ENCODE measurements at regions not wholly inside any gene's neighbourhood (a gene's known extent, or its start where the extent isn't known, plus 50 kb on each side); places are given as distances from the start of the nearest gene placed in this dataset.

DNA sequence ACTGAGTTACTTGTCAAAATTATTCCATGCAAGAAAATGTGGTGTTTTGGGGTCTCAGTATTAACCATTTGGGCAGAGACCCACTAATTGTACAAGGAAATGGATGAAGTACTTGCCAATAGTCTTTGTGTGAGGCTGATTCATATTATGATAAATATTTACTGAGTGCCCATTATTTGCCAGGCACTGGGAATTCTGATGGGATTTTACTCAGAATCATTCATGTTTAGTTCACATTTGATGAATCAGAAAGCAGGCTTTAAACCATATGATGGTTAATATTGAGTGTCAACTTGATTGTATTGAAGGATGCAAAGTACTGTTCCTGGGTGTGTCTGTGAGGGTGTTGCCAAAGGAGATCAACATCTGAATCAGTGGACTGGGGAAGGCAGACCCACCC, 66.2 kb upstream of the SOX21 start:
- intact Hi-C loops (cut with micrococcal nuclease) = no loop called here
- Mint-ChIP-seq H3K36me3 (ENCODE audit: low read depth) (no peaks in the 10 kb centered on the region), H3K27ac (no peak overlapping the region), H3K9me3 (peaks cover 5% of the 10 kb centered on the region), H3K4me3 (no peak overlapping the region), H3K4me1 (no peaks in the 10 kb centered on the region), H3K27me3 (no peaks in the 10 kb centered on the region)
- ChIA-PET CTCF (no interaction called here), POLR2A (no interaction called here)
- DNase-seq (no peak), ATAC-seq (ENCODE audit: low read depth) (no peak)
- TF ChIP-seq, protein P1, sequence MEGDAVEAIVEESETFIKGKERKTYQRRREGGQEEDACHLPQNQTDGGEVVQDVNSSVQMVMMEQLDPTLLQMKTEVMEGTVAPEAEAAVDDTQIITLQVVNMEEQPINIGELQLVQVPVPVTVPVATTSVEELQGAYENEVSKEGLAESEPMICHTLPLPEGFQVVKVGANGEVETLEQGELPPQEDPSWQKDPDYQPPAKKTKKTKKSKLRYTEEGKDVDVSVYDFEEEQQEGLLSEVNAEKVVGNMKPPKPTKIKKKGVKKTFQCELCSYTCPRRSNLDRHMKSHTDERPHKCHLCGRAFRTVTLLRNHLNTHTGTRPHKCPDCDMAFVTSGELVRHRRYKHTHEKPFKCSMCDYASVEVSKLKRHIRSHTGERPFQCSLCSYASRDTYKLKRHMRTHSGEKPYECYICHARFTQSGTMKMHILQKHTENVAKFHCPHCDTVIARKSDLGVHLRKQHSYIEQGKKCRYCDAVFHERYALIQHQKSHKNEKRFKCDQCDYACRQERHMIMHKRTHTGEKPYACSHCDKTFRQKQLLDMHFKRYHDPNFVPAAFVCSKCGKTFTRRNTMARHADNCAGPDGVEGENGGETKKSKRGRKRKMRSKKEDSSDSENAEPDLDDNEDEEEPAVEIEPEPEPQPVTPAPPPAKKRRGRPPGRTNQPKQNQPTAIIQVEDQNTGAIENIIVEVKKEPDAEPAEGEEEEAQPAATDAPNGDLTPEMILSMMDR (IDR thresholded peaks at IDR 0.05) = no peak

DNA sequence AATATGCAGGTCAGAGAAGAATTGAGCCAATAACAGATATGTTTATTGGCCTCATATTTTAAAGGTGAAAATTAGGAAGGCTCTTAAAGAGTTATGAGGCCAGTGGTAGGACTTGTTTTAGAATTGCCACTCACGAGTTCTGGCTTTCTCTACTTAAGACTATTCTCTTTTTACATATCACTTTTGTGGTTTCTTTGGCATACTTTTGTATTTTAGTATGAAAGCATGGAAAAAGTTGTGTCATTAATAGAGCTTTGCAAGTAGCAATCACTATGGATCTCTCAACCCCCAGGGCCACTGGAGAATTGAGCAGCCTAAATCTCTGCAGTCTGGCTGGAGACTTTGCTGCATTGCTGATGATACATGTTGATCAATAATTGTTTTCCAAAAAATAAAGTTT, 64.6 kb upstream of the SOX21 start:
- no peak for DNase-seq
- no peak for ATAC-seq (ENCODE audit: low read depth)
- Mint-ChIP-seq H3K27me3 (no peaks in the 10 kb centered on the region), H3K4me3 (no peak overlapping the region), H3K27ac (no peak overlapping the region), H3K36me3 (ENCODE audit: low read depth) (no peaks in the 10 kb centered on the region), H3K4me1 (no peaks in the 10 kb centered on the region), H3K9me3 (no peaks in the 10 kb centered on the region)
- intact Hi-C loops (cut with micrococcal nuclease) = no loop called here
- ChIA-PET POLR2A (no interaction called here), CTCF (no interaction called here)
- TF ChIP-seq, protein P1 (IDR thresholded peaks at IDR 0.05) = no peak

DNA sequence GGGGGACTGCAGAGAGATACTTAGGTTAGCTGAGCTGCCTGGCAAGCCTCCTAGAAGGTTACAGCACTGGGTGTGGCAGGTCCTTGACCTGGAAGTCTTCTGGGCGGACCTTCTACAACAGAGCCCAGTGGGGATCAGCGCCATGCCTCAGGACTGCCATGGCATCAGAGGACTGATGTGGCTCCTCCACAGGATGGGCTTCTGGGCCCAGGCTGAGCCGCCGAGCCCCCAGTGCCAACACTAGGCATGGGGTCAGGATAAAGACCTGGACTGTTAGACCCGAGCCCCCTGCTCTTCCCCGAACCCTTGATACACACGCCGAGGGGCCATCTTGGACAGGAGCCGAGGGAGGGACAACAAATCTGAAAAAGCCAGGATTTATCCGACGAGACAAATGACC, 64.0 kb upstream of the SOX21 start:
- ChIA-PET POLR2A (no interaction called here), CTCF (no interaction called here)
- no peak overlapping the region for H3K27ac Mint-ChIP-seq
- H3K4me3 Mint-ChIP-seq = no peak overlapping the region
- DNase-seq = no peak
- intact Hi-C loops (cut with micrococcal nuclease) = no loop called here
- no peaks in the 10 kb centered on the region for H3K27me3 Mint-ChIP-seq
- no peaks in the 10 kb centered on the region for H3K4me1 Mint-ChIP-seq
- H3K9me3 Mint-ChIP-seq = no peaks in the 10 kb centered on the region
- no peaks in the 10 kb centered on the region for H3K36me3 Mint-ChIP-seq (ENCODE audit: low read depth)
- TF ChIP-seq, protein P1 (IDR thresholded peaks at IDR 0.05) = no peak
- no peak for ATAC-seq (ENCODE audit: low read depth)

DNA sequence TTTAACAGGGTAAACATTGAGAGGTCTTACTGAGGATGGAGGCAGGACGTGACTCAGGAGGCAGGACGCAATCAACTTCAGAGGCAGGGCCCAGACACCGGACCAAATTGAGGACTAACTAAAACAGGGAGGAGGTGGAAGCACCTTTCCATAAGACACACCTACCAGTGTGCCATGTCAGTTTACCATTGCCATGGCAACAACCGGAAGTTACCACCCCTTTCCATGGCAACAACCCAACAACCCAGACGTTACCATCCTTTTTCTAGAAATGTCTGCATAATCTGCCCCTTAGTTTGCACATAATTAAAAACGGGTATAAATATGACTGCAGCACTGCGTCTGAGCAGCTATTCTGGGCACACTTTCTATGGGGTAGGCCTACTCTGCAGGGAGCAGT, 53.5 kb upstream of the SOX21 start:
- TF ChIP-seq, protein P1 (IDR thresholded peaks at IDR 0.05) = no peak
- Mint-ChIP-seq H3K9me3 (no peaks in the 10 kb centered on the region), H3K4me1 (no peaks in the 10 kb centered on the region), H3K36me3 (ENCODE audit: low read depth) (no peaks in the 10 kb centered on the region), H3K27ac (no peak overlapping the region), H3K27me3 (peaks cover 5% of the 10 kb centered on the region), H3K4me3 (no peak overlapping the region)
- ATAC-seq (ENCODE audit: low read depth) (no peak), DNase-seq (no peak)
- ChIA-PET POLR2A (no interaction called here), CTCF (no interaction called here)
- intact Hi-C loops (cut with micrococcal nuclease) = no loop called here

DNA sequence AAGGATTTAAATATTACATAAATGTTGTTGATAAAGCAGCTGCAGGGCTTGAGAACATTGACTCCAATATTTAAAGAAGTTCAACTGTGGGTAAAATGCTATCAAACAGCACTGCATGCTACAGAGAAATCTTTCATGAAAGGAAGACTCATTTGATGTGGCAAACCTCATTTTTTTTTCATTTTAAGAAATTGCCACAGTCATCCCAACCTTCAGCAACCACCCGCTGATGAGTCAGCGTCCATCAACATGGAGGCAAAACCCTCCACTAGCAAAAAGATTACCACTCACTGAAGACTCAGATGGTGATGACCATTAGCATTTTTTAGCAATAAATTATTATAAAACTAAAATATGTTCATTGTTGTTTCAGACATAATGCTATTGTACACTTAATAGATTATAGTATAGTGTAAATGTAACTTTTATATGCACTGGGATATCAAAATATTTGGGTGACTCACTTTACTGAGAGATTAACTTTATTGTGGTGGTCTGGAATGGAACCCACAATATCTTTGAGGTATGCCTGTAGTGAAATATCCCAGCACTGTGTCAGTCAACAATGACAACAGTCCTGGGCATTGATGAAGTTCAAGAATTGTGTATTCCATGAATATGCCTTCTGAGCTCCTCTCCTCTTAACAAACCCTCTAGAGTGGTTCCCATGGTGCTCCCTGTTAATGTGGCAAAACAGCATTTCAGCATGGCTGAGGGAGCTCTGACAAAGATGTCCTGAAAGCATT, 52.4 kb upstream of the SOX21 start:
- no peak for DNase-seq
- CTCF ChIA-PET = no interaction called here
- POLR2A ChIA-PET = no interaction called here

More for the DNA sequence above, 52.4 kb upstream of the SOX21 start:
- H3K9me3 Mint-ChIP-seq = no peaks in the 10 kb centered on the region
- TF ChIP-seq, protein P1 (IDR thresholded peaks at IDR 0.05) = no peak
- no peaks in the 10 kb centered on the region for H3K4me1 Mint-ChIP-seq
- ATAC-seq (ENCODE audit: low read depth) = no peak
- no peaks in the 10 kb centered on the region for H3K36me3 Mint-ChIP-seq (ENCODE audit: low read depth)
- H3K4me3 Mint-ChIP-seq = no peak overlapping the region
- intact Hi-C loops (cut with micrococcal nuclease) = no loop called here
- H3K27ac Mint-ChIP-seq = no peak overlapping the region
- peaks cover 5% of the 10 kb centered on the region for H3K27me3 Mint-ChIP-seq

Data from activated B cell treated with CpG ODN at 0.5 μM for 24 hours (primary cell).